ENCODE measurements at regions not wholly inside any gene's neighbourhood (a gene's known extent, or its start where the extent isn't known, plus 50 kb on each side); places are given as distances from the start of the nearest gene placed in this dataset.

DNA sequence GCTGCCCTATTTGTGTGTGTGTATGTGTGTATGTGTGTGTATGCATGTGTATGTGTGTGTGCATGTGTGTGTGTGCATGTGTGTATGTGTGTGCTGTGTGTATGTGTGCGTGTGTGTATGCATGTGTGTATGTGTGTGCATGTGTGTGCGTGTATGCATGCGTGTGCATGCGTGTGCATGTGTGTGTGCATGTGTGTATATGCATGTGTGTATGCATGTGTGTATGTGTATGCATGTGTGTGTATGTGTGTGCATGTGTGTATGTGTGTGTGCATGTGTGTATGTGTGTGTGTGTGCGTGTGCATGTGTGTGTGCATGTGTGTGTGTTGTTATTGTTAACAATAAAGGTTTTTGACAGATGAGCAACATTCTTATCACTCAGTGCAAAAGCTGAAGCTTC, 110.8 kb upstream of the HES1 start:
- no peak overlapping the region for H3K4me3 ChIP-seq (replicated peaks in 1 of 2; ENCODE audit: low read depth in 2 of 2, low read length in 2 of 2)
- no peak for DNase-seq (ENCODE audit: low read depth in 2 of 2)
- TF ChIP-seq, protein P1, sequence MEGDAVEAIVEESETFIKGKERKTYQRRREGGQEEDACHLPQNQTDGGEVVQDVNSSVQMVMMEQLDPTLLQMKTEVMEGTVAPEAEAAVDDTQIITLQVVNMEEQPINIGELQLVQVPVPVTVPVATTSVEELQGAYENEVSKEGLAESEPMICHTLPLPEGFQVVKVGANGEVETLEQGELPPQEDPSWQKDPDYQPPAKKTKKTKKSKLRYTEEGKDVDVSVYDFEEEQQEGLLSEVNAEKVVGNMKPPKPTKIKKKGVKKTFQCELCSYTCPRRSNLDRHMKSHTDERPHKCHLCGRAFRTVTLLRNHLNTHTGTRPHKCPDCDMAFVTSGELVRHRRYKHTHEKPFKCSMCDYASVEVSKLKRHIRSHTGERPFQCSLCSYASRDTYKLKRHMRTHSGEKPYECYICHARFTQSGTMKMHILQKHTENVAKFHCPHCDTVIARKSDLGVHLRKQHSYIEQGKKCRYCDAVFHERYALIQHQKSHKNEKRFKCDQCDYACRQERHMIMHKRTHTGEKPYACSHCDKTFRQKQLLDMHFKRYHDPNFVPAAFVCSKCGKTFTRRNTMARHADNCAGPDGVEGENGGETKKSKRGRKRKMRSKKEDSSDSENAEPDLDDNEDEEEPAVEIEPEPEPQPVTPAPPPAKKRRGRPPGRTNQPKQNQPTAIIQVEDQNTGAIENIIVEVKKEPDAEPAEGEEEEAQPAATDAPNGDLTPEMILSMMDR (IDR thresholded peaks at IDR 0.05; ENCODE audit: low read depth, low read length): no peak

DNA sequence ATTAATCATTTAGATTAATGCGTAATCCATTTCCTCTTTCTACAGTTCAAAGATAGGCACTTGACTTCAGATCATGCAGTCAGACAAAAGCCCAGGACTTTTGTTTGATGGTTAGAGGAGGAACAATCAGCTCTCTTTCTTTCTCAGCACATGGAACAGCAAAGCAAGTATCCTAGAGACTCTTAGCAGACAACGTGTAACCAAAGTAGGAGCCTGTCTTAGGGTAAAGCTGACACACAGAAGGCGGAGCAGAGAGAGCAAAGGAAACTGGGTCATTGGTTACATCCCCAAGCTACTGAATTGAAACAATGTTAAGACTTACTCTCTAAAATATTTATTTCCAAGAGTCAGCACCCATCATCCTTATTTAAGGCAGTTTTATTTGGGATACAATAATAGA, 110.0 kb upstream of the HES1 start:
- TF ChIP-seq, protein P1 (IDR thresholded peaks at IDR 0.05; ENCODE audit: low read depth, low read length): no peak
- DNase-seq (ENCODE audit: low read depth in 2 of 2): no peak
- no peak overlapping the region for H3K4me3 ChIP-seq (replicated peaks in 1 of 2; ENCODE audit: low read depth in 2 of 2, low read length in 2 of 2)

DNA sequence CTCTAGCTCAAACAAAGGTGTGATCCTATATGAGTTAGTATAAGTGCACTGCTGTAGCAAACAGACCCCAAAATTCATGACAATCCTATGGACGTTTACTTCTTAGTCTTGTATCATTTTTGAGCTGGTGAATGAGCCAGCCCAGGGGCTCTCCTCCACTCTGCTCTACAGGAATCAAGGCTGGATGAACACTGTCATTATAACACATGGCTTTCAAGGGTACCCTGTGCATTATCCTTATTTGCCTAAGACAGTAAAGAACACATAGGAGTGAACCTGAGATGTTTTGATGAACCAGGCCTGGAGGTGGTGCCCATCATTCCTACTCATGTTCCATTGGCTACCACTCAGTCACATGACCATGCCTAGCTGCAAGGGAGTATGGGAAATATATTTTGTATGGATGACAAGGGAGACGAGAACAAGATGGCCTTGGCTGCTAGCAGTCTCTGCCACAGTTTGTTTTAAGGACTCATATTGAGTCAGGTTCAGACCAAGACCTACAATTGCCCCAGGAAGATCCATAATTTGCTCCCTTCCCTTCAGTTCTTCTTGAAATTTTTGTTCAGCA, 107.4 kb upstream of the HES1 start:
- H3K4me3 ChIP-seq (replicated peaks in 1 of 2; ENCODE audit: low read depth in 2 of 2, low read length in 2 of 2): no peak overlapping the region
- TF ChIP-seq, protein P1 (IDR thresholded peaks at IDR 0.05; ENCODE audit: low read depth, low read length): no peak
- DNase-seq (ENCODE audit: low read depth in 2 of 2): no peak

DNA sequence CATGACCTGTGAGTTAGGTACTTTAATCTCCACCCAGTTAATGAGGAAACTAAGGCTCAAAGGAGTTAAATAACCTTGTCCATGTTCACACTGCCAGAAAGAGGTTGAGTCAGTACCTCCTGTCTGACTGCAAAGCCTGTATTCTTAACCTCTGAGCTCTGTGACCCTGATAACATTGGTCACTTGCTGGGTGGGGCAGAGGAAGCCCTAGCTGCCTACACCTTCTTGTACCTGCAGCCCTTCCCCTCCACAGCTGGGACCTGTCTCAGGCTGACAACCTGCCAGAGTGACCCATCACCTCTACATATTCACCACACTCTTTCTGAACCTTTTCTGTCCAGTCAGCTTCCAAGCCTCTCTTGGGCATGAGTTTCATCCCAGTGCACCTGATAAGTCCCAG, 106.1 kb upstream of the HES1 start:
- no peak for DNase-seq (ENCODE audit: low read depth in 2 of 2)
- TF ChIP-seq, protein P1 (IDR thresholded peaks at IDR 0.05; ENCODE audit: low read depth, low read length): no peak
- no peak overlapping the region for H3K4me3 ChIP-seq (replicated peaks in 1 of 2; ENCODE audit: low read depth in 2 of 2, low read length in 2 of 2)

DNA sequence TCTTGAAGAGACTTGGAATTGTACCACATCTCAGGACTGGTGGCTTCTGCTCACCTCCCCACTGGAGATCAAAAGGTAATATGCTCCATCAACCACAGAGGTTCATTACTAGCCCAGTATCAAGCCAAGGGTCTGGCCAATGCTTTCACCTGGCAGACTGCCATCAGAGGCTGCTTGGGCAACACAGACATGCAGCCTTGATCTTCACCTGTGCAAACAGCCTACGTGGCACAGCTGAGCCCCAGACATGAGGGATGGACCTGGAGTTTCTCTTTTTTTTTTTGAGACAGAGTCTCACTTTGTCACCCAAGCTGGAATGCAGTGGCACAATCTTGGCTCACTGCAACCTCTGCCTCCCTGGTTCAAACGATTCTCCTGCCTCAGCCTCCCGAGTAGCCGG, 105.6 kb upstream of the HES1 start:
- TF ChIP-seq, protein P1 (IDR thresholded peaks at IDR 0.05; ENCODE audit: low read depth, low read length): no peak
- DNase-seq (ENCODE audit: low read depth in 2 of 2): no peak
- H3K4me3 ChIP-seq (replicated peaks in 1 of 2; ENCODE audit: low read depth in 2 of 2, low read length in 2 of 2): no peak overlapping the region

DNA sequence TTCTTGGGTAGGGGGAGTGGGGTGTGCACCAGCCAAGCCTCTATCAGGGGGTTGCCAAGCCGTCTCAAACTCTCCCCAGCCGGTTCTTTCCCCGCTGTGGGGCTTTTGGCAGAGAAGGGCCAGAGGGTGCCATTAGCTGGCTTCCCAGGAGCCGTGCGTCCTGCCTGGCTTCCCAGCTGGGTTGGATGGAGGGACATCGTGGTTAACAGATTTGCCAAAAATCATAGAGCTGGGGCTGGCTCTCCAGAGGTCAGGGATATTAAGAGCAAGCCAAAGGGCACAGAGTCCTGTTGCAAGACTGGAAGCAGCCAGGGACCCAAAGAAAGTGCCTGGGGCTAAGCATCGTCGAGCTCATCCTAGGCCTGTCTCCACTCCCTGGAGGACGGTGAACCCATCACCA, 104.6 kb upstream of the HES1 start:
- no peak for DNase-seq (ENCODE audit: low read depth in 2 of 2)

More for the DNA sequence above, 104.6 kb upstream of the HES1 start:
- no peak overlapping the region for H3K4me3 ChIP-seq (replicated peaks in 1 of 2; ENCODE audit: low read depth in 2 of 2, low read length in 2 of 2)
- TF ChIP-seq, protein P1 (IDR thresholded peaks at IDR 0.05; ENCODE audit: low read depth, low read length): no peak
